ENCODE measurements at regions not wholly inside any gene's neighbourhood (a gene's known extent, or its start where the extent isn't known, plus 50 kb on each side); places are given as distances from the start of the nearest gene placed in this dataset.

DNA sequence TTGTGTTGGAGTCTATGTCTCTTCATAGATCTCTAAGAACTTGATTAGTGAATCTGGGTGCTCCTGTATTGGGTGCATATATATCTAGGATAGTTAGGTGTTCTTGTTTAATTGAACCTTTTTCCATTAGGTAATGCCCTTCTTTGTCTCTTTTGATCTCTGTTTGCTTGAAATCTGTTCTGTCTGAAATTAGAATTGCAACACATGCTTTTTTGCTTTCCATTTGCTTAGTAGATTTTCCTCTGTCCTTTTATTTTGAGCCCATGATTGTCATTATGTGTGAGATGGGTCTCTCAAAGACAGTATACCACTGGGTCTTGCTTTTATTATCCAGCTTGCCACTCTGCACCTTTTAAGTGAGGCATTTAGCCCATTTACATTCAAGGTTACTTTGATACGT lies 79.1 kb upstream of the APOOL start:
- no peak for DNase-seq (ENCODE audit: extremely low read depth, low read depth)
- TF ChIP-seq, protein P1, sequence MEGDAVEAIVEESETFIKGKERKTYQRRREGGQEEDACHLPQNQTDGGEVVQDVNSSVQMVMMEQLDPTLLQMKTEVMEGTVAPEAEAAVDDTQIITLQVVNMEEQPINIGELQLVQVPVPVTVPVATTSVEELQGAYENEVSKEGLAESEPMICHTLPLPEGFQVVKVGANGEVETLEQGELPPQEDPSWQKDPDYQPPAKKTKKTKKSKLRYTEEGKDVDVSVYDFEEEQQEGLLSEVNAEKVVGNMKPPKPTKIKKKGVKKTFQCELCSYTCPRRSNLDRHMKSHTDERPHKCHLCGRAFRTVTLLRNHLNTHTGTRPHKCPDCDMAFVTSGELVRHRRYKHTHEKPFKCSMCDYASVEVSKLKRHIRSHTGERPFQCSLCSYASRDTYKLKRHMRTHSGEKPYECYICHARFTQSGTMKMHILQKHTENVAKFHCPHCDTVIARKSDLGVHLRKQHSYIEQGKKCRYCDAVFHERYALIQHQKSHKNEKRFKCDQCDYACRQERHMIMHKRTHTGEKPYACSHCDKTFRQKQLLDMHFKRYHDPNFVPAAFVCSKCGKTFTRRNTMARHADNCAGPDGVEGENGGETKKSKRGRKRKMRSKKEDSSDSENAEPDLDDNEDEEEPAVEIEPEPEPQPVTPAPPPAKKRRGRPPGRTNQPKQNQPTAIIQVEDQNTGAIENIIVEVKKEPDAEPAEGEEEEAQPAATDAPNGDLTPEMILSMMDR (IDR thresholded peaks at IDR 0.05; ENCODE audit: low read depth, low read length) = no peak

DNA sequence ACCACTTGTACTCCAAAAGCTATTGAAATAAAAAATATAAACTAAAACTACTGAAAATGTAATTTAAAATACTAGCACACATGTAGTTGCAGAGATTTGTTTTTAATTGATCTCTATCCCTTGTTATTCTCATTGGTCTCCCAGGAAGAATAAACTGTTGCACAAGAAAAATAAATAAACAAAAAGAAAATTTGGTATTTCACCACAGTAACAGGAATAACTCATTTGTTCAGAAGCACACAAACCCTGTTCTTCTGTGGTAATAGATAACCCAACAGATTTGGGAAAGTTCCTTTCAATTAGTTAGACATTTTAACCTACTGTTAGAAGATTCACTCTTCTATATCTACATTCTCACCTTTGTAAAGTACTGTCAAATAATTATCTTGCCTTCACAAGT lies 70.9 kb upstream of the APOOL start:
- DNase-seq (ENCODE audit: extremely low read depth, low read depth) = no peak
- TF ChIP-seq, protein P1 (IDR thresholded peaks at IDR 0.05; ENCODE audit: low read depth, low read length) = no peak

DNA sequence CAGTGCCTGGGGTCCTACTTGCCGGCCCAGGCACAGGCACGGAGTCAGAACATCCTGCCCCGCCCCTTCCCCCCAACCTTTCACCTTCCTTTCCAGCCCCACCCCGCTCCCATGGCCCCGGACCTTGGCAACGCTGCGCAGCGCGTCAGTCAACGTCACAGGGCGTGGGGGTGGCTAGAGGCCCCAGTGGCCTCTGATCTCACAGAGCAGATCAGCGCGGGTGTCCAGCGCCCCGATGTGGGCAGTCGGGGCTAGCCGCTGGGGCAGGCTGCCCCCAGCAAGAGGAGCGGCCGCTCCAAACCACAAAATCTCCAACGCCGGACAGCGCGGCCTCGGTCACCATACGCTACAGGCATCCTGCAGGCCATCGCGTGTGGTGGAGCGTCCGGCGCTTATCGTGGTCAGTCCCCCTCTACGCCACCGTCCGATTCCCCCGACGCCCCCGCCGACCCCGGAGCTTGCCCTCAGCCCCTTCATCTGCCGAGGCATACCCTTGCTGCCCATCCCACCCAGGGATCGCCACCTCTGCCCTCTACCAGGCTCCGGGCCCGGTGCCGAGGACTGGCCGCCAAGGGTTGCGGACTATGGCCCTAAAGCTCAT lies 69.6 kb upstream of the APOOL start:
- TF ChIP-seq, protein P1 (IDR thresholded peaks at IDR 0.05; ENCODE audit: low read depth, low read length) = no peak
- DNase-seq (ENCODE audit: extremely low read depth, low read depth) = no peak

All from AG09319 (cell line).